DOHH2 (cell line): ENCODE measurements at regions not wholly inside any gene's neighbourhood (a gene's known extent, or its start where the extent isn't known, plus 50 kb on each side); places are given as distances from the start of the nearest gene placed in this dataset.

Source experiments
- H3F3A ChIP-seq: fragments of 200-600 bp; sonication (generic), shearing (Covaris generic); 2 replicates; pipeline ENCODE4 v1.6.0; 2016; ENCODE audit warnings: antibody characterized with exemption, mild to moderate bottlenecking; ENCODE audit not compliant: control insufficient read depth, insufficient read depth
- H3K27ac ChIP-seq: fragments of 200-600 bp; sonication (generic); 2 replicates; pipeline ENCODE4 v1.5.1; 2014; ENCODE audit warnings: low read depth, mild to moderate bottlenecking, low read length, moderate library complexity
- H3K27me3 ChIP-seq: fragments of 200-600 bp; sonication (generic); 2 replicates; pipeline ENCODE4 v1.6.1; 2014; ENCODE audit warnings: mild to moderate bottlenecking, low read length, mixed read lengths; ENCODE audit not compliant: control insufficient read depth
- H3K36me3 ChIP-seq: fragments of 200-600 bp; sonication (generic); 2 replicates; pipeline ENCODE4 v1.6.1; 2014; ENCODE audit warnings: mild to moderate bottlenecking, low read length, moderate library complexity, mixed read lengths; ENCODE audit not compliant: control insufficient read depth
- H3K4me1 ChIP-seq: fragments of 200-600 bp; sonication (generic); 2 replicates; pipeline ENCODE4 v1.6.1; 2014; ENCODE audit warnings: mild to moderate bottlenecking, low read length, mixed read lengths; ENCODE audit not compliant: control insufficient read depth
- H3K4me2 ChIP-seq: fragments of 200-600 bp; sonication (generic); 2 replicates; pipeline ENCODE4 v1.6.0; 2014; ENCODE audit warnings: mild to moderate bottlenecking, low read length, moderate library complexity
- H3K4me3 ChIP-seq: fragments of 200-600 bp; sonication (generic); 2 replicates; pipeline ENCODE4 v1.5.1; 2014; ENCODE audit warnings: mild to moderate bottlenecking, low read length, mixed read lengths
- H3K79me2 ChIP-seq: fragments of 200-600 bp; sonication (generic); 2 replicates; pipeline ENCODE4 v1.6.1; 2014; ENCODE audit warnings: mild to moderate bottlenecking, low read length, mixed read lengths; ENCODE audit not compliant: control insufficient read depth
- H3K9me2 ChIP-seq: fragments of 200-600 bp; sonication (generic); replicated peaks from 2 replicates; pipeline ENCODE4 v1.6.1; 2014; ENCODE audit warnings: mild to moderate bottlenecking, low read length, mixed read lengths; ENCODE audit not compliant: control insufficient read depth
- H3K9me3 ChIP-seq: fragments of 200-600 bp; sonication (generic); 2 replicates; pipeline ENCODE4 v1.6.1; 2014; ENCODE audit warnings: antibody characterized with exemption, low read length, mixed read lengths; ENCODE audit not compliant: control insufficient read depth, insufficient read depth
- H4K20me1 ChIP-seq: fragments of 200-600 bp; sonication (generic); 2 replicates; pipeline ENCODE4 v1.6.0; 2014; ENCODE audit warnings: low read depth, mild to moderate bottlenecking, antibody characterized with exemption, low read length, moderate library complexity; ENCODE audit not compliant: control insufficient read depth, insufficient read depth
- CTCF ChIP-seq: fragments of 200-600 bp; sonication (generic); IDR thresholded peaks from one replicate; pipeline ENCODE4 v1.5.1; 2014; ENCODE audit warnings: antibody characterized with exemption, mild to moderate bottlenecking, low read depth, low read length; ENCODE audit not compliant: poor library complexity, severe bottlenecking
- EZH2phosphoT487 ChIP-seq: fragments of 200-600 bp; sonication (generic); IDR thresholded peaks from 2 replicates; pipeline ENCODE4 v1.6.1; 2017; ENCODE audit warnings: borderline replicate concordance, mild to moderate bottlenecking, antibody characterized with exemption, low read length, moderate library complexity, mixed read lengths

DNA sequence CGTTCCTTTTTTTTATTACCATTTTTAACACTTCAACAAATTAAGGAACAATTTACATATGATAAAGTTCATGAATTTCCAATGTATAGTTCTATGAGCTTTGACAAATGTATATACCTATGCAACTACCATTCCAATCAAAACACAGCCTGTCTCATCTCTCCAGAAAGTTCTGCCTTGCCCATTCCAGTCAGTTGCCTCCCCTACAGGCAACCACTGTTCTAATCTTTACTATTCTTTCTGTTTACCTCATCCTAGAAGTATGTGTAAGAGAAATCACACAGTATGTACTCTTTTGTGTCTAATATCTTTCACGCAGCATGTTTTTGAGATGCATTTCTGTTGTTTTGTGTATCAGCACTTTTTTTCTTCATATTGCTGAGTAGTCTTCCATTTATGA lies 224.9 kb downstream of the KIT start:
- H3K36me3 ChIP-seq, result no peaks in the 10 kb centered on the region
- H3K9me2 ChIP-seq, result no peaks in the 10 kb centered on the region
- no peaks in the 10 kb centered on the region for H3K9me3 ChIP-seq
- no peaks in the 10 kb centered on the region for H3F3A ChIP-seq
- no peaks in the 10 kb centered on the region for H4K20me1 ChIP-seq
- no peaks in the 10 kb centered on the region for H3K27me3 ChIP-seq
- no peaks in the 10 kb centered on the region for H3K79me2 ChIP-seq
- TF ChIP-seq EZH2phosphoT487 (no peak), CTCF (no peak)
- H3K4me2 ChIP-seq, result no peak overlapping the region
- no peak overlapping the region for H3K27ac ChIP-seq
- H3K4me3 ChIP-seq, result no peak overlapping the region
- H3K4me1 ChIP-seq, result no peaks in the 10 kb centered on the region

DNA sequence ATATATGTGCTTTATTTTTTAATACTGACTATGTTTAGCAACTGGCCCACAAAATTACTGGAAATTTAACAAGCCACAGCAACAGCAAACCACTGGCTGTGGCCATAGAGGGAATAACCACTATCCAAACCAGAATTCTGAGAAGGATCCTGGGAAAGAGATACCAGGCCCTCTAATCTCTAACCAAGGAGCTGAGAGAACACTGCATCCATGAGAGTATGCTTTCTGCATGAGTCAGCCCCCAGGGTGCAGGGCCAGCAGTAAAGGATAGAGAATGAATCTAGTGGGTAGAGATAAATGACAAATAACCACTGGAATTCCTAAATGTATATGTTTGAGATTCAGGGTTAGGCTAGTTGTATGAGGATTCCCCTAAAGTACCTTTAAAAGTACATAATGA lies 221.8 kb downstream of the KIT start:
- H3K4me2 ChIP-seq, result no peak overlapping the region

GRCh38 chr4:54877006-54877405 lies 219.2 kb downstream of the KIT start:
- no peaks in the 10 kb centered on the region for H3K36me3 ChIP-seq
- H3K4me3 ChIP-seq, result no peak overlapping the region
- no peaks in the 10 kb centered on the region for H3F3A ChIP-seq
- H3K4me1 ChIP-seq, result no peaks in the 10 kb centered on the region
- no peak overlapping the region for H3K4me2 ChIP-seq
- H4K20me1 ChIP-seq, result no peaks in the 10 kb centered on the region
- H3K9me2 ChIP-seq, result no peaks in the 10 kb centered on the region
- TF ChIP-seq CTCF (no peak), EZH2phosphoT487 (no peak)
- H3K79me2 ChIP-seq, result no peaks in the 10 kb centered on the region
- H3K9me3 ChIP-seq, result no peaks in the 10 kb centered on the region
- H3K27me3 ChIP-seq, result no peaks in the 10 kb centered on the region
- H3K27ac ChIP-seq, result no peak overlapping the region

More for the DNA sequence above, 221.8 kb downstream of the KIT start:
- H3K27ac ChIP-seq, result no peak overlapping the region
- H3K9me2 ChIP-seq, result no peaks in the 10 kb centered on the region
- H4K20me1 ChIP-seq, result no peaks in the 10 kb centered on the region
- H3K9me3 ChIP-seq, result no peaks in the 10 kb centered on the region
- no peak overlapping the region for H3K4me3 ChIP-seq
- no peaks in the 10 kb centered on the region for H3K79me2 ChIP-seq
- no peaks in the 10 kb centered on the region for H3K27me3 ChIP-seq
- H3K4me1 ChIP-seq, result no peaks in the 10 kb centered on the region
- H3K36me3 ChIP-seq, result no peaks in the 10 kb centered on the region
- TF ChIP-seq CTCF, result no peak
- no peak for TF ChIP-seq EZH2phosphoT487
- no peaks in the 10 kb centered on the region for H3F3A ChIP-seq

GRCh38 chr4:54872261-54872660 lies 214.5 kb downstream of the KIT start:
- no peak overlapping the region for H3K27ac ChIP-seq
- no peaks in the 10 kb centered on the region for H4K20me1 ChIP-seq
- H3K4me2 ChIP-seq, result no peak overlapping the region
- TF ChIP-seq CTCF (no peak), EZH2phosphoT487 (no peak)
- no peaks in the 10 kb centered on the region for H3K9me3 ChIP-seq
- H3K27me3 ChIP-seq, result no peaks in the 10 kb centered on the region
- no peaks in the 10 kb centered on the region for H3K4me1 ChIP-seq
- H3K9me2 ChIP-seq, result no peaks in the 10 kb centered on the region
- H3K36me3 ChIP-seq, result no peaks in the 10 kb centered on the region
- H3K4me3 ChIP-seq, result no peak overlapping the region
- no peaks in the 10 kb centered on the region for H3F3A ChIP-seq
- H3K79me2 ChIP-seq, result no peaks in the 10 kb centered on the region
